ENCODE measurements at regions not wholly inside any gene's neighbourhood (a gene's known extent, or its start where the extent isn't known, plus 50 kb on each side); places are given as distances from the start of the nearest gene placed in this dataset.

- DNase-seq (ENCODE audit: low read depth, low spot score), result no peak
Observed at GRCh38 chr21:31566611-31567010, 92.9 kb upstream of the SOD1 start.

- DNase-seq (ENCODE audit: low read depth, low spot score), result no peak
Observed at GRCh38 chr21:31566064-31566463, 93.4 kb upstream of the SOD1 start.

GRCh38 chr21:31564439-31564838, 95.1 kb upstream of the SOD1 start:
- no peak for DNase-seq (ENCODE audit: low read depth, low spot score)

- DNase-seq (ENCODE audit: low read depth, low spot score), result no peak
Observed at GRCh38 chr21:31560479-31560878, 99.0 kb upstream of the SOD1 start.

- peak; percentile 94 for DNase-seq (ENCODE audit: low read depth, low spot score)
Observed at GRCh38 chr21:31559368-31560119, 99.9 kb upstream of the SOD1 start.

- DNase-seq (ENCODE audit: low read depth, low spot score), result peak; percentile 91
Observed at GRCh38 chr21:31558962-31559367, 100.5 kb upstream of the SOD1 start.

- no peak for DNase-seq (ENCODE audit: low read depth, low spot score)
Observed at GRCh38 chr21:31558189-31558961, 101.1 kb upstream of the SOD1 start.

GRCh38 chr21:31557421-31558188, 101.9 kb upstream of the SOD1 start:
- DNase-seq (ENCODE audit: low read depth, low spot score), result no peak

- DNase-seq (ENCODE audit: low read depth, low spot score), result no peak
Observed at GRCh38 chr21:31556662-31557061, 102.8 kb upstream of the SOD1 start.

GRCh38 chr21:31555741-31556191, 103.7 kb upstream of the SOD1 start:
- no peak for DNase-seq (ENCODE audit: low read depth, low spot score)

GRCh38 chr21:31554511-31555022, 104.9 kb upstream of the SOD1 start:
- no peak for DNase-seq (ENCODE audit: low read depth, low spot score)

- no peak for DNase-seq (ENCODE audit: low read depth, low spot score)
Observed at GRCh38 chr21:31553926-31554325, 105.6 kb upstream of the SOD1 start.

GRCh38 chr21:31553461-31553860, 106.0 kb upstream of the SOD1 start:
- no peak for DNase-seq (ENCODE audit: low read depth, low spot score)

GRCh38 chr21:31552826-31553225, 106.7 kb upstream of the SOD1 start:
- DNase-seq (ENCODE audit: low read depth, low spot score), result no peak

GRCh38 chr21:31550070-31550469, 109.4 kb upstream of the SOD1 start:
- no peak for DNase-seq (ENCODE audit: low read depth, low spot score)

GRCh38 chr21:31548688-31549087, 110.8 kb upstream of the SOD1 start:
- DNase-seq (ENCODE audit: low read depth, low spot score), result no peak

GRCh38 chr21:31546443-31547170, 112.9 kb upstream of the SOD1 start:
- DNase-seq (ENCODE audit: low read depth, low spot score), result no peak

- DNase-seq (ENCODE audit: low read depth, low spot score), result no peak
Observed at GRCh38 chr21:31545036-31545435, 114.5 kb upstream of the SOD1 start.

GRCh38 chr21:31543191-31543590, 116.3 kb upstream of the SOD1 start:
- DNase-seq (ENCODE audit: low read depth, low spot score), result no peak

- no peak for DNase-seq (ENCODE audit: low read depth, low spot score)
Observed at GRCh38 chr21:31538816-31539215, 120.7 kb upstream of the SOD1 start.

GRCh38 chr21:31537872-31538576, 121.5 kb upstream of the SOD1 start:
- DNase-seq (ENCODE audit: low read depth, low spot score), result no peak
